ENCODE measurements at regions not wholly inside any gene's neighbourhood (a gene's known extent, or its start where the extent isn't known, plus 50 kb on each side); places are given as distances from the start of the nearest gene placed in this dataset.

GRCh38 chr11:134784046-134784445 lies 372.0 kb upstream of the B3GAT1 start:
- TF ChIP-seq CTCF (IDR thresholded peaks at IDR 0.05; ENCODE audit: low read length) (no peak), EZH2 (IDR thresholded peaks at IDR 0.05; ENCODE audit: borderline replicate concordance, low read length) (no peak)

Data from OCI-LY1 (cell line).